Activated T-helper 1 cell treated with anti-CD3 and anti-CD28 coated beads, Interleukin-12 subunit alpha, Interleukin-12 subunit beta, Interleukin-2, Interleukin-4 antibody, amounts not matched to agents 30 ng/mL and 10 ng/mL and 1 ng/mL, durations not matched to agents 14 hours and 24 hours and 36 hours (primary cell): ENCODE measurements at regions not wholly inside any gene's neighbourhood (a gene's known extent, or its start where the extent isn't known, plus 50 kb on each side); places are given as distances from the start of the nearest gene placed in this dataset.

ENCODE experiments used
- DNase-seq: peaks from one replicate; pipeline ENCODE4 v3.0.0; 2021; ENCODE audit warnings: low spot score
- H3K27ac Mint-ChIP-seq: one replicate; pipeline ENCODE4 v1.8.0; 2021; ENCODE audit warnings: mild to moderate bottlenecking, mixed read lengths
- H3K27me3 Mint-ChIP-seq: one replicate; pipeline ENCODE4 v1.8.0; 2022; ENCODE audit warnings: mild to moderate bottlenecking, moderate library complexity, mixed read lengths; ENCODE audit not compliant: insufficient read depth
- H3K36me3 Mint-ChIP-seq: one replicate; pipeline ENCODE4 v1.8.0; 2021; ENCODE audit warnings: low read depth, mixed read lengths
- H3K4me1 Mint-ChIP-seq: one replicate; pipeline ENCODE4 v1.8.0; 2021; ENCODE audit warnings: low read depth, mixed read lengths
- H3K4me3 Mint-ChIP-seq: one replicate; pipeline ENCODE4 v1.8.0; 2021; ENCODE audit warnings: mild to moderate bottlenecking, moderate library complexity, mixed read lengths
- H3K9me3 Mint-ChIP-seq: one replicate; pipeline ENCODE4 v1.8.0; 2021; ENCODE audit warnings: mixed read lengths
- intact Hi-C: fragments of 100-400 bp; cut with micrococcal nuclease; formaldehyde crosslinking; loops from one replicate; pipeline ENCODE4 v1.15.1; 2024

DNA sequence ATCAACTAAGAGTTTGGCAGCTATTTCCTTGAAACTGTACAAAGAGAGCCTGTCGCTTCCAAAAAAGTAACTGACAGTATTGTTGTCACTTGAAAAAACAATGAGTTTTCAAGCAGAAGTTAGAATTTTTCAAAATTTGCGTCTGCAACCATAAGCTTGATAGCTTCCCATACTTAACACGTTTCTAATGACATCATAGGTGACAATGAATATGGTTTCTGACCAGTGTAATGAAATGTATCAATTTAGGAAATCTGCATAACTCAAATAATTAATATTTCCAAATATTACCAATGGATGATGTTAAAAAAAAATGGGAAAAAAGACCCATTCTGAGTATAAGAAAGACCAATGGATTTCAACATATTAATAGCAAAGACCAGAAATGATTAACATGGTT lies 165.4 kb upstream of the CRY1 start:
- Mint-ChIP-seq H3K9me3 (peaks cover under 1% of the 10 kb centered on the region), H3K4me1 (no peaks in the 10 kb centered on the region)
- intact Hi-C loops, result no loop called here

DNA sequence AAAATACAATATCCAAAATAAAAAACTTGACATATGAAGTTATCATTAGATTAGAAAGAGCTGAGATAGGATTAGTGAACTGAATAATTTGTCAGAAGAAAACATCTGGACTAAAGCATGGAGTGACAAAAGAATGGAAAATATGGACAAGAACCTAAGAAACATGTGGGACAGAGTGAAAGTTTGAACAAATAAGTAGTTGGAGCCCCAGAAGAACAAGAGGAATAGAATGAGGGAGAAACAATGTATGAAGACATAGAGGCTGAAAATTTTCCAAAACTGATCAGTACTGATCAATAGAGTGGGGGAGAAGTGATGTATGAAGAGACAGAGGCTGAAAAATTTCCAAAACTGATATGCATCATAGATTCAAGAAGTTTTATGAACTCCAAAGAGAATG lies 170.6 kb upstream of the CRY1 start:
- Mint-ChIP-seq H3K36me3 (no peaks in the 10 kb centered on the region), H3K9me3 (peaks cover 5% of the 10 kb centered on the region), H3K27ac (no peak overlapping the region), H3K4me1 (no peaks in the 10 kb centered on the region), H3K27me3 (peaks cover 9% of the 10 kb centered on the region), H3K4me3 (no peak overlapping the region)
- intact Hi-C loops, result no loop called here
- no peak for DNase-seq

More for the DNA sequence above, 165.4 kb upstream of the CRY1 start:
- Mint-ChIP-seq H3K27ac (no peak overlapping the region), H3K27me3 (peaks cover 13% of the 10 kb centered on the region), H3K4me3 (no peak overlapping the region), H3K36me3 (no peaks in the 10 kb centered on the region)
- DNase-seq, result no peak

GRCh38 chr12:107264667-107265066 lies 171.3 kb upstream of the CRY1 start:
- intact Hi-C loops, result no loop called here
- Mint-ChIP-seq H3K27me3 (peaks cover 6% of the 10 kb centered on the region), H3K27ac (no peak overlapping the region), H3K36me3 (no peaks in the 10 kb centered on the region), H3K4me3 (no peak overlapping the region), H3K4me1 (no peaks in the 10 kb centered on the region), H3K9me3 (peaks cover 5% of the 10 kb centered on the region)
- no peak for DNase-seq

GRCh38 chr12:107267604-107268003 lies 174.3 kb upstream of the CRY1 start:
- Mint-ChIP-seq H3K4me3 (no peak overlapping the region), H3K9me3 (peaks cover 5% of the 10 kb centered on the region), H3K27me3 (peaks cover 5% of the 10 kb centered on the region), H3K4me1 (no peaks in the 10 kb centered on the region), H3K27ac (no peak overlapping the region), H3K36me3 (no peaks in the 10 kb centered on the region)
- DNase-seq, result no peak
- intact Hi-C loops, result no loop called here

DNA sequence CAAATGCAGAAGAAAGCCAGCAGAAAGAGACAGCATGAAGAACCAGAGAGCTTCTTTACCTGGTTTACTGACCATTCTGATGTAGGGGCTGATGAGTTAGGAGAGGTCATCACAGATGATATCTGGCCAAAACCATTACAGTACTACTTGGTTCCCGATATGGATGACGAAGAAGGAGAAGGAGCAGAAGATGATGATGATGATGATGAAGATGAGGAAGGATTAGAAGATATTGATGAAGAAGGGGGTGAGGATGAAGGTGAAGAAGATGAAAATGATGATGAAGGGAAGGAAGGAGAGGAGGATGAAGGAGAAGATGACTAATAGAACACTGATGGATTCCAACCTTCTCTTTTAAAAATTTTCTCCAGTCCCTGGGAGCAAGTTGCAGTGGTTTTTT lies 178.2 kb upstream of the CRY1 start:
- H3K36me3 Mint-ChIP-seq, result no peaks in the 10 kb centered on the region
- no peaks in the 10 kb centered on the region for H3K4me1 Mint-ChIP-seq

DNA sequence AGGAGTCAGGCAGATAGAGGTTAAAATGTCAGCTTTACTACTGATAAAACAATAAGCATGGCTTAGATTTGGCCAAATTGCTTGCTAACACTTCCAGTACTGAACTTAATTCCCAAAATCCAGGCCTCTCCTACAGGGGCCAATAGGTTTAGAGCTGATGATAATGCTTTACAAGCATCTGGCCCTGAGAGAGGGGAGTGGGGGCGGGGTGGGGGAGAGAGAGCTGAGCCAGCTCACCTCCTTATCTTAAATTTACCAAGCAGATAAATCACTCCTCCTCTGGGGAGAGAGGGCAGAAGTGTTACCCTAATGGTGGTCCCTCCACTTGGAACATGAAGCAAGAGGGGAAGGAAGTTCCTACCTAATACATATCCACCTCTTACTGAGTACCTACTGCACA lies 182.2 kb upstream of the CRY1 start:
- H3K4me1 Mint-ChIP-seq, result no peaks in the 10 kb centered on the region
- no peaks in the 10 kb centered on the region for H3K36me3 Mint-ChIP-seq
- no peak for DNase-seq
- intact Hi-C loops, result no loop called here
- no peaks in the 10 kb centered on the region for H3K9me3 Mint-ChIP-seq
- H3K27me3 Mint-ChIP-seq, result peaks cover 30% of the 10 kb centered on the region
- H3K27ac Mint-ChIP-seq, result no peak overlapping the region
- H3K4me3 Mint-ChIP-seq, result no peak overlapping the region

More for the DNA sequence above, 178.2 kb upstream of the CRY1 start:
- intact Hi-C loops, result no loop called here
- no peak overlapping the region for H3K4me3 Mint-ChIP-seq
- H3K27ac Mint-ChIP-seq, result no peak overlapping the region
- peaks cover 14% of the 10 kb centered on the region for H3K27me3 Mint-ChIP-seq
- no peak for DNase-seq
- H3K9me3 Mint-ChIP-seq, result no peaks in the 10 kb centered on the region

DNA sequence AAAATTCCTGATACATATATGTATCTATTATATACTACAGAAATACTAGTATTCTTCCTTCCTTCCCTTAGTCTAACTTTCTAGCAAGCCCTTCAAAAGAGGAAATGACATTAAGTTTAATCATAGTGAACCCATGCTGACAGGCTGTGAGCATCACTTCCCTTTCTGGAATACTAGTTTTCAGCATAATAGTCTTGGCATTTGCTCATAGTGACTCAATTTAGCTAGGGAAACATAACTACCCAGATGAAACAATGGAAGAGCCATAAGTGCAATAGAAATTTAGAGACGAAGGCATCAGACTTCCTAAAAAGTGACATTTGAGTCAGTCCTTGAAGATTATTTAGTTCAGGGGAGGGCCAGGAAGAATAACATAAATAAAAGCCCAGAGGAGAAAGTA lies 184.5 kb upstream of the CRY1 start:
- peaks cover 28% of the 10 kb centered on the region for H3K27me3 Mint-ChIP-seq
- no peak for DNase-seq
- no peak overlapping the region for H3K4me3 Mint-ChIP-seq
- H3K27ac Mint-ChIP-seq, result no peak overlapping the region
- H3K9me3 Mint-ChIP-seq, result no peaks in the 10 kb centered on the region
- no peaks in the 10 kb centered on the region for H3K36me3 Mint-ChIP-seq
- no peaks in the 10 kb centered on the region for H3K4me1 Mint-ChIP-seq
- intact Hi-C loops, result no loop called here

DNA sequence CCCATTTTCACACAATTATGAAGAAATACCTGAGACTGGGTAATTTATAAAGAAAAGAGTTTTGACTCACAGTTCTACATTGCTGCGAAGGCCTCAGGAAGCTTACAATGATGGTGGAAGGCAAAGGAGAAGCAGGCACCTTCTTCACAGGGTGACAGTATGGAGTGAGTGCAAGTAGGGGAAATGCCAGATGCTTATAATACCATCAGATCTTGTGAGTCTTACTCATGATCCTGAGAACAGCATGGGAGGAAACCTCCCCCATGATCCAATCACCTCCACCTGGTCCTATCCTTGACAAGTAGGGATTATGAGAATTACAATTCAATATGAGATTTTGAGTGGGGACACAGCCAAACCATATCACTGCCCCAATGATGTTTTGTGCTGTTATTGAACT lies 189.3 kb upstream of the CRY1 start:
- peaks cover 3% of the 10 kb centered on the region for H3K36me3 Mint-ChIP-seq
- H3K9me3 Mint-ChIP-seq, result peaks cover 16% of the 10 kb centered on the region
- H3K4me3 Mint-ChIP-seq, result no peak overlapping the region
- H3K27ac Mint-ChIP-seq, result no peak overlapping the region
- H3K27me3 Mint-ChIP-seq, result peaks cover 14% of the 10 kb centered on the region
- DNase-seq, result no peak
- intact Hi-C loops, result no loop called here
- H3K4me1 Mint-ChIP-seq, result peaks cover 6% of the 10 kb centered on the region

DNA sequence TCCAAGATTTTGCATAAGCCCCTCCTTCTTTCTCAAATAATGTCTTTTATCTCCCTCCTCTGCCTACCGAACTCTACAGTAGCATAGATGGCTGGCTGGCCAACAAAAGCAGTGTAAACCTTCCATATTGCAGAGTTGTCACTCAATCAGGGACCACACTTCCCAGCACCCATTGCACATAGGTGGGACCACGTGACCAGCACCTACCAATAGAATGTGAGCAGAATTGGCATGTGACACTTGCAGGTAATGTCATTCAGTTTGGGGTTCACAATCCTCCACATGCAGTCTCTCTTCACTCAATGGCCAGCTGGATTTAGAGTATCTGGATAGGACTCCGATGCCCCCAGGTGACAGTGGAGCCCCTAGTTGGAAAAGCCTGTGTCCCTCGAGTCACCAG lies 190.3 kb upstream of the CRY1 start:
- Mint-ChIP-seq H3K4me1 (peaks cover 12% of the 10 kb centered on the region), H3K36me3 (peaks cover 3% of the 10 kb centered on the region), H3K27ac (no peak overlapping the region), H3K27me3 (peaks cover 14% of the 10 kb centered on the region), H3K9me3 (peaks cover 16% of the 10 kb centered on the region), H3K4me3 (no peak overlapping the region)
- intact Hi-C loops, result no loop called here
- DNase-seq, result no peak

DNA sequence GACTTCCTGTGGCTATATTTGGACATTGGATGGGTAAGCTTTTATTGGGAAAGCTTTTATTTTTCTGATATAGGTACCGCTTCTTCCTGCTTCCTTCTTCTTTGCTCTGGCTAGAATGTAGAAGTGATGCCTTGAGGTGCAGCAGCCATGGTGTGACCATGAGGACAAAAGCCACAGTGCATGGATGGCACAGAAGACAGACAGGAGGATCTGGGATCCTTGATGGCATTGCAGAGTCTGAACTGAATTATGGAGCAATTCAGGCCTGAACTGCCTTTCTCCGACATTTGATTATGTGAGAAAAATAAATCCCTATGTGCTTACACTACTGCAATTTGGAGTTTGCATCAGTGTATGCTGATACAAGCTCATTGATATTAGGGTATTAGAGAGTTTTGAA lies 191.3 kb upstream of the CRY1 start:
- intact Hi-C loops, result no loop called here
- H3K27ac Mint-ChIP-seq, result no peak overlapping the region
- H3K4me3 Mint-ChIP-seq, result no peak overlapping the region
- H3K36me3 Mint-ChIP-seq, result peaks cover 3% of the 10 kb centered on the region
- peaks cover 8% of the 10 kb centered on the region for H3K27me3 Mint-ChIP-seq
- H3K4me1 Mint-ChIP-seq, result peaks cover 12% of the 10 kb centered on the region
- peaks cover 16% of the 10 kb centered on the region for H3K9me3 Mint-ChIP-seq
- DNase-seq, result no peak

GRCh38 chr12:107287436-107288413 lies 194.4 kb upstream of the CRY1 start:
- H3K36me3 Mint-ChIP-seq, result peaks cover 3% of the 10 kb centered on the region
- intact Hi-C loops, result loop anchor here (1.0 kb wide), 3 partner anchors 31 to 81 kb away; a partner anchor contains a TSS
- H3K9me3 Mint-ChIP-seq, result peaks cover 19% of the 10 kb centered on the region
- H3K27ac Mint-ChIP-seq, result peak overlapping the region; percentile 82
- DNase-seq, result peak; percentile 42
- H3K4me1 Mint-ChIP-seq, result peaks cover 12% of the 10 kb centered on the region
- H3K4me3 Mint-ChIP-seq, result peak overlapping the region; percentile 44
- peaks cover 3% of the 10 kb centered on the region for H3K27me3 Mint-ChIP-seq

DNA sequence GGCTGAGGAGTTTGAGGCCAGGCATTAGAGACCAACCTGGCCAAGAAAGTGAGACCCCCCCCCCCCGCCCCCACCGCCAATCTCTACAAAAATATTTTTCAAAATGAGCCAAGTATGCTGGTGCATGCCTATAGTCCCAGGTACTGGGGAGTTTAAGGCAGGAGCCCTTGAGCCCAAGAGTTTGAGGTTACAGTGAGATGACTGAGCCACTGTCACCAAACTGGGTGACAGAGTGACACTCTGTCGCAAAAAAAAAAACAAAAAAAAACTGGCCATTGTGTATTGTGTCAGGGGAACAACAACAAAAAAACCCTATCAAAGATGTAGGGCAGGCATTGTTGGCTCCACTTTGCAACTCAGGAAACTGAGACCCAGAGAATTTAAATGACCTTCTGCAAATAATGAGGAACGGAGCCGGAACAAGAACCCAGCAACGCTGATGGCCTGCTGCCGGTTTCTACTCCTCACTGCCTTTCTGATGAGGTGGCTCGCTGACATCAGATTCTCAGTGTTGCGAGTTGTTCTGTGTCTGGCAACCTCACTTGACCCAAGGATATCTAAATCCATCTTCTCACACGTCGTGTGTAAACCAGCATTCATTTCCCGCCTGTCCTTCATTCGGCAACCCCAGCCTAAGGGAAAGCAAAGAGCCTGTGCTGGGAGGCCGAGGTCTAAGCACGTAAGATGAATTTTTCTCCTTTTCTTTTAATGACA lies 195.2 kb upstream of the CRY1 start:
- Mint-ChIP-seq H3K27me3 (no peaks in the 10 kb centered on the region), H3K27ac (no peak overlapping the region), H3K9me3 (peaks cover 16% of the 10 kb centered on the region), H3K4me3 (no peak overlapping the region), H3K4me1 (peaks cover 12% of the 10 kb centered on the region), H3K36me3 (peaks cover 1% of the 10 kb centered on the region)
- DNase-seq, result no peak
- intact Hi-C loops, result no loop called here

- Mint-ChIP-seq H3K36me3 (no peaks in the 10 kb centered on the region), H3K4me1 (peaks cover 12% of the 10 kb centered on the region), H3K27ac (no peak overlapping the region), H3K27me3 (peaks cover 5% of the 10 kb centered on the region), H3K9me3 (peaks cover 5% of the 10 kb centered on the region), H3K4me3 (no peak overlapping the region)
- no peak for DNase-seq
- intact Hi-C loops, result no loop called here
Measured at GRCh38 chr12:107291018-107291417, 197.7 kb upstream of the CRY1 start.
